SK-N-SH treated with all-trans-retinoic acid at 6 μM for 48 hours (cell line): ENCODE measurements at regions not wholly inside any gene's neighbourhood (a gene's known extent, or its start where the extent isn't known, plus 50 kb on each side); places are given as distances from the start of the nearest gene placed in this dataset.

Experiments
- ARNTL ChIP-seq: fragments of 450-650 bp; formaldehyde crosslinking; IDR thresholded peaks from 2 replicates; pipeline ENCODE4 v1.5.0; 2020; ENCODE audit warnings: low read depth, mild to moderate bottlenecking, moderate library complexity, borderline replicate concordance
- GLIS3 ChIP-seq: fragments of 250-450 bp; sonication (Bioruptor Pico); IDR thresholded peaks from 2 replicates; pipeline ENCODE4 v1.5.0; 2020; ENCODE audit warnings: mild to moderate bottlenecking, moderate library complexity
- ISL1 ChIP-seq: fragments of 250-450 bp; sonication (Bioruptor Pico); IDR thresholded peaks from 2 replicates; pipeline ENCODE4 v2.1.2; 2022; ENCODE audit warnings: mild to moderate bottlenecking, moderate library complexity
- OSR1 ChIP-seq: fragments of 250-450 bp; sonication (Bioruptor Pico); IDR thresholded peaks from 2 replicates; pipeline ENCODE4 v1.8.0; 2022; ENCODE audit warnings: moderate library complexity, mild to moderate bottlenecking, inconsistent platforms
- PATZ1 ChIP-seq: fragments of 250-450 bp; sonication (Bioruptor Pico); IDR thresholded peaks from 2 replicates; pipeline ENCODE4 v1.8.0; 2020; ENCODE audit warnings: mild to moderate bottlenecking, moderate library complexity, borderline replicate concordance
- POU6F1 ChIP-seq: fragments of 250-450 bp; sonication (Bioruptor Pico); IDR thresholded peaks from 2 replicates; pipeline ENCODE4 v1.8.0; 2021; ENCODE audit warnings: low read depth, mild to moderate bottlenecking, moderate library complexity, borderline replicate concordance
- PPARA ChIP-seq: fragments of 250-450 bp; sonication (Bioruptor Pico); IDR thresholded peaks from 2 replicates; pipeline ENCODE4 v1.5.0; 2020; ENCODE audit warnings: mild to moderate bottlenecking, borderline replicate concordance
- SNAI2 ChIP-seq: fragments of 250-450 bp; sonication (Bioruptor Pico); IDR thresholded peaks from 2 replicates; pipeline ENCODE4 v1.5.0; 2020; ENCODE audit warnings: mild to moderate bottlenecking, moderate library complexity
- TCF4 ChIP-seq: fragments of 250-450 bp; sonication (Bioruptor Pico); IDR thresholded peaks from 2 replicates; pipeline ENCODE4 v1.8.0; 2021; ENCODE audit warnings: mild to moderate bottlenecking, moderate library complexity, borderline replicate concordance
- TSHZ2 ChIP-seq: fragments of 250-450 bp; sonication (Bioruptor Pico); IDR thresholded peaks from 2 replicates; pipeline ENCODE4 v1.5.0; 2020; ENCODE audit warnings: mild to moderate bottlenecking, moderate library complexity
- ZFP3 ChIP-seq: fragments of 250-450 bp; sonication (Bioruptor Pico); IDR thresholded peaks from 2 replicates; pipeline ENCODE4 v1.5.0; 2020; ENCODE audit warnings: mild to moderate bottlenecking, moderate library complexity
- ZNF565 ChIP-seq: fragments of 450-650 bp; formaldehyde crosslinking; conservative IDR thresholded peaks from 2 replicates; pipeline ENCODE4 v1.5.0; 2020; ENCODE audit warnings: low read depth, mild to moderate bottlenecking, moderate library complexity
- ZNF70 ChIP-seq: fragments of 450-650 bp; formaldehyde crosslinking; IDR thresholded peaks from 2 replicates; pipeline ENCODE4 v1.5.0; 2020; ENCODE audit warnings: mild to moderate bottlenecking, moderate library complexity

GRCh38 chr7:124349443-124349842 lies 316.6 kb upstream of the TMEM229A start:
- TF ChIP-seq ISL1 (CRISPR knock-in tag) (no peak), ARNTL (CRISPR knock-in tag) (no peak), PATZ1 (CRISPR knock-in tag) (no peak), SNAI2 (CRISPR knock-in tag) (no peak), ZFP3 (no peak), OSR1 (CRISPR knock-in tag) (no peak), GLIS3 (no peak), ZNF70 (no peak), ZNF565 (CRISPR knock-in tag) (no peak), POU6F1 (CRISPR knock-in tag) (no peak), TCF4 (no peak), PPARA (CRISPR knock-in tag) (no peak), TSHZ2 (CRISPR knock-in tag) (no peak)
